GM12878 (cell line): ENCODE measurements at regions not wholly inside any gene's neighbourhood (a gene's known extent, or its start where the extent isn't known, plus 50 kb on each side); places are given as distances from the start of the nearest gene placed in this dataset.

Experiments used
- CTCF ChIP-seq, 3 experiments: IDR thresholded peaks in 2 of 3; conservative IDR thresholded peaks in 1 of 3; 2 replicates each; pipeline ENCODE4 v1.5.1; 2011; ENCODE audit warnings: low read depth in 3 of 3, low read length in 3 of 3, mild to moderate bottlenecking in 3 of 3, control low read depth in 2 of 3, moderate library complexity in 2 of 3, inconsistent platforms in 1 of 3, mixed read lengths in 1 of 3; ENCODE audit not compliant: control insufficient read depth in 2 of 3, insufficient read depth in 1 of 3; ENCODE audit errors: extremely low read depth in 1 of 3
- POLR2AphosphoS5 ChIP-seq: IDR thresholded peaks from 2 replicates; pipeline ENCODE4 v1.6.1; 2011; ENCODE audit warnings: mild to moderate bottlenecking, low read length, inconsistent platforms
- TARDBP ChIP-seq: IDR thresholded peaks from 2 replicates; pipeline ENCODE4 v1.6.1; 2016; ENCODE audit warnings: borderline replicate concordance
- YY1 ChIP-seq: IDR thresholded peaks from 2 replicates; pipeline ENCODE4 v1.6.1; 2011; ENCODE audit warnings: low read depth, mild to moderate bottlenecking, low read length

GRCh38 chr3:53957831-53958230 is 66.2 kb upstream of the SELENOK start:
- TF ChIP-seq TARDBP: no peak
- no peak for TF ChIP-seq POLR2AphosphoS5
- TF ChIP-seq CTCF (IDR thresholded peaks at IDR 0.05 in 2 of 3, conservative IDR thresholded peaks at IDR 0.05 in 1 of 3; ENCODE audit: control insufficient read depth in 2 of 3, extremely low read depth in 1 of 3, insufficient read depth in 1 of 3, low read depth in 3 of 3, low read length in 3 of 3): no peak
- TF ChIP-seq YY1: no peak
